ENCODE measurements at regions not wholly inside any gene's neighbourhood (a gene's known extent, or its start where the extent isn't known, plus 50 kb on each side); places are given as distances from the start of the nearest gene placed in this dataset.

- no peak for TF ChIP-seq POLR2AphosphoS5 (IDR thresholded peaks at IDR 0.05; ENCODE audit: low read depth, low read length)
- no peak for TF ChIP-seq SIN3A (IDR thresholded peaks at IDR 0.05; ENCODE audit: borderline replicate concordance, insufficient read depth, low read length)
- TF ChIP-seq FOXP2 (optimal IDR thresholded peaks at IDR 0.05; ENCODE audit: borderline replicate concordance, extremely low read depth, extremely low read length, insufficient read depth), result no peak
- no peak for TF ChIP-seq REST (IDR thresholded peaks at IDR 0.05; ENCODE audit: insufficient read depth in 1 of 2, low read depth in 2 of 2, low read length in 2 of 2)
- TF ChIP-seq TAF1 (IDR thresholded peaks at IDR 0.05; ENCODE audit: borderline replicate concordance, insufficient read depth, low read length), result no peak
Observed at GRCh38 chr16:87138738-87139267, 178.4 kb downstream of the C16orf95 start.

- TF ChIP-seq SIN3A (IDR thresholded peaks at IDR 0.05; ENCODE audit: borderline replicate concordance, insufficient read depth, low read length), result no peak
- no peak for TF ChIP-seq POLR2AphosphoS5 (IDR thresholded peaks at IDR 0.05; ENCODE audit: low read depth, low read length)
- no peak for TF ChIP-seq FOXP2 (optimal IDR thresholded peaks at IDR 0.05; ENCODE audit: borderline replicate concordance, extremely low read depth, extremely low read length, insufficient read depth)
- TF ChIP-seq TAF1 (IDR thresholded peaks at IDR 0.05; ENCODE audit: borderline replicate concordance, insufficient read depth, low read length), result no peak
- no peak for TF ChIP-seq REST (IDR thresholded peaks at IDR 0.05; ENCODE audit: insufficient read depth in 1 of 2, low read depth in 2 of 2, low read length in 2 of 2)
Observed at GRCh38 chr16:87140211-87141200, 176.7 kb downstream of the C16orf95 start.

DNA sequence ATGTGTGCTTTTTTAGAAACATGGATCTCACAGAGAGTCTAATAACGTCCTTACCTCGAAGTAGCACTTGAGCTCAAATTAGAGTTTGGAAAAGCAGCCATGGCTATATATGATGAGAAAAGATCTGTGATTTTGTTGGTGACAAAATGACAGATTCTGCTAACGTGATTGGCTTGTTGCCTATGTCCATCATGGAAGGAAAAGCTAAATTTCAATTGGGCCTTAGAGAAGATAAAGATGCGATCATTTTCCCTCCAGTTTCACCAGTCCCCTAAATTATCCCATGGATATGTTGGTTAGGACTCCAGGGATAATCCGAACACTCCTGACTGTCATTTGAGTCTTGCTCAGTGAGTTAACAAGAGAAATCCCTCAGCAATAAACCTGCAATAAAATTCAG, 175.8 kb downstream of the C16orf95 start:
- no peak for TF ChIP-seq FOXP2 (optimal IDR thresholded peaks at IDR 0.05; ENCODE audit: borderline replicate concordance, extremely low read depth, extremely low read length, insufficient read depth)
- TF ChIP-seq SIN3A (IDR thresholded peaks at IDR 0.05; ENCODE audit: borderline replicate concordance, insufficient read depth, low read length), result no peak
- no peak for TF ChIP-seq TAF1 (IDR thresholded peaks at IDR 0.05; ENCODE audit: borderline replicate concordance, insufficient read depth, low read length)
- no peak for TF ChIP-seq POLR2AphosphoS5 (IDR thresholded peaks at IDR 0.05; ENCODE audit: low read depth, low read length)
- no peak for TF ChIP-seq REST (IDR thresholded peaks at IDR 0.05; ENCODE audit: insufficient read depth in 1 of 2, low read depth in 2 of 2, low read length in 2 of 2)

GRCh38 chr16:87143661-87144121, 173.5 kb downstream of the C16orf95 start:
- TF ChIP-seq REST (IDR thresholded peaks at IDR 0.05; ENCODE audit: insufficient read depth in 1 of 2, low read depth in 2 of 2, low read length in 2 of 2) (no peak), FOXP2 (optimal IDR thresholded peaks at IDR 0.05; ENCODE audit: borderline replicate concordance, extremely low read depth, extremely low read length, insufficient read depth) (no peak), POLR2AphosphoS5 (IDR thresholded peaks at IDR 0.05; ENCODE audit: low read depth, low read length) (no peak), SIN3A (IDR thresholded peaks at IDR 0.05; ENCODE audit: borderline replicate concordance, insufficient read depth, low read length) (no peak), TAF1 (IDR thresholded peaks at IDR 0.05; ENCODE audit: borderline replicate concordance, insufficient read depth, low read length) (no peak)
